Heart right ventricle (tissue), 16 donors: ENCODE measurements at regions not wholly inside any gene's neighbourhood (a gene's known extent, or its start where the extent isn't known, plus 50 kb on each side); places are given as distances from the start of the nearest gene placed in this dataset.
A peak's percentile ranks its signal among the peaks of the same experiment; 100 is the strongest.

Experiments
- ATAC-seq, 8 donors: fragments of 200-7000 bp; cut with Tn5 transposase; one replicate each; pipeline ENCODE4 v1.9.1; 2020; ENCODE audit warnings: mild to moderate bottlenecking in 8 of 8, moderate library complexity in 8 of 8, moderate number of reproducible peaks in 1 of 8
- DNase-seq, 2 donors: peaks; one replicate each; pipeline ENCODE4 v3.0.0-alpha.2; 2020
- H3K27ac ChIP-seq, 10 donors: fragments of 200-600 bp; sonication (generic) in 2 of 10; one replicate each; pipeline versions ENCODE4 v1.5.0 to v1.8.0; 2020 to 2022; ENCODE audit warnings: mild to moderate bottlenecking in 3 of 10
- H3K27me3 ChIP-seq, 7 donors: fragments of 200-600 bp; one replicate each; pipeline ENCODE4 v1.8.0; 2021 to 2022; ENCODE audit warnings: mild to moderate bottlenecking in 2 of 7
- H3K36me3 ChIP-seq, 9 donors: fragments of 200-600 bp; sonication (generic) in 1 of 9; one replicate each; pipeline versions ENCODE4 v1.5.0 to v1.8.0; 2020 to 2022; ENCODE audit warnings: mild to moderate bottlenecking in 2 of 9
- H3K4me1 ChIP-seq, 9 donors: fragments of 200-600 bp; sonication (generic) in 1 of 9; one replicate each; pipeline versions ENCODE4 v1.5.0 to v1.8.0; 2020 to 2022; ENCODE audit warnings: mild to moderate bottlenecking in 4 of 9
- H3K4me3 ChIP-seq, 10 donors: fragments of 200-600 bp; sonication (generic) in 2 of 10; one replicate each; pipeline versions ENCODE4 v1.5.0 to v1.8.0; 2020 to 2022; ENCODE audit warnings: mild to moderate bottlenecking in 7 of 10, moderate library complexity in 2 of 10
- H3K9me3 ChIP-seq, 11 donors: fragments of 200-600 bp in 10 of 11; sonication (generic) in 2 of 11; one replicate each; pipeline versions ENCODE4 v1.5.0 to v1.8.0; 2013 to 2022; ENCODE audit warnings: mild to moderate bottlenecking in 2 of 11, control low read depth in 1 of 11, moderate library complexity in 1 of 11
- WGBS, 2 donors: extraction: QIAGEN DNeasy Blood & Tissue Kit; methylation state at CpG; one replicate each; pipeline ENCODE4 v1.1.7; 2013; ENCODE audit warnings: inconsistent platforms in 1 of 2; 5-methylcytosine and 5-hydroxymethylcytosine counted together
- intact Hi-C, 10 donors: fragments of 100-400 bp; cut with DNase I; formaldehyde crosslinking; loops; one replicate each; pipeline versions ENCODE4 v1.11.1 to v1.14.2; 2022
- TF ChIP-seq, protein P1 (sequence below), 9 donors: fragments of 200-600 bp; sonication (generic) in 2 of 9; IDR thresholded peaks; one replicate each; pipeline versions ENCODE4 v1.5.0 to v1.8.0; 2021 to 2022; ENCODE audit warnings: antibody characterized with exemption in 9 of 9, mild to moderate bottlenecking in 5 of 9, moderate library complexity in 1 of 9
- donor health status: Arrhythmogenic right ventricular cardiomyopathy.
- donor health status: ischemic (EF 13 %, LVEDD 7.1; RV severe dilation, severe dysfunction).
- donor health status: healthy with polysubstance abuse.
- donor health status: DM: no; HTN: yes; CAD: no.
- donor health status: DM: no; HTN: no; CAD: no.
- donor health status: ischemic (EF 25% LVEDD 6.9; RV normal size, moderate dysfunction).
- donor health status: ischemic (EF 25% LVEDD 5.7; RV mildly dilated, moderate dysfunction).
- donor health status: healthy.
- donor health status: DM: yes; HTN: yes; CAD: no.
- donor health status: Ischemic cardiomyopathy.
- donor health status: ischemic (EF 35%, LVEDD 5.7; RV mildly dilated, moderate dysfunction).
- donor health status: nonischemic (EF 11% LVEDD 7.7; RV severe dilation, severe dysfunction).
- donor health status: DM: yes; HTN: yes; CAD: no.
- donor health status: PGD.
- donor health status: ischemic (EF 29% LVEDD 5.4; RV normal size, mild dysfunction).
- donor health status: nonischemic (EF 23%, LVEDD 6.1; RV moderate dilation, normal function).

DNA sequence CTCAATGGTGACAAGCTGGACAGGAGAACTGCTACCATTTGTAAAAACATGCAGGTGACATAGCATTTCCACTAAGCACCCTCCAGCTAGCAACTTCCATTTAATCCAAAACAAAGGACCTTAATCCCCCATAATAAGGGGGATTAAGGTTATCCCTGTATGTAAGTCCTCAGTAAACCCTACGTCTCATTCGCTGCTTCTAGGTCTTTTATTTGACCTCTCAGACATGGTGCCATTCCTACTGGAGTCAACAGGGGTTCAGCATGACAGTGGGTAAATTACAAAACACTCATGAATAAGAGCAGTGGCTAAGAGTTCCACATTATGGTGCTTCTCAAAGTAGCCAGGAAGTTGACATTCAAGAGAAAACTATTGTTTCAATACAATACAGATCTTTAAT, 121.8 kb upstream of the CAV2 start:
- intact Hi-C loops = no loop called here
- Histone ChIP-seq H3K4me1 (peaks cover 0 to 23% (median 14%) of the 10 kb centered on the region in 9 donors), H3K27ac (no peak overlapping the region), H3K9me3 (no peaks in the 10 kb centered on the region), H3K36me3 (no peaks in the 10 kb centered on the region), H3K4me3 (no peak overlapping the region), H3K27me3 (no peaks in the 10 kb centered on the region)
- TF ChIP-seq, protein P1, sequence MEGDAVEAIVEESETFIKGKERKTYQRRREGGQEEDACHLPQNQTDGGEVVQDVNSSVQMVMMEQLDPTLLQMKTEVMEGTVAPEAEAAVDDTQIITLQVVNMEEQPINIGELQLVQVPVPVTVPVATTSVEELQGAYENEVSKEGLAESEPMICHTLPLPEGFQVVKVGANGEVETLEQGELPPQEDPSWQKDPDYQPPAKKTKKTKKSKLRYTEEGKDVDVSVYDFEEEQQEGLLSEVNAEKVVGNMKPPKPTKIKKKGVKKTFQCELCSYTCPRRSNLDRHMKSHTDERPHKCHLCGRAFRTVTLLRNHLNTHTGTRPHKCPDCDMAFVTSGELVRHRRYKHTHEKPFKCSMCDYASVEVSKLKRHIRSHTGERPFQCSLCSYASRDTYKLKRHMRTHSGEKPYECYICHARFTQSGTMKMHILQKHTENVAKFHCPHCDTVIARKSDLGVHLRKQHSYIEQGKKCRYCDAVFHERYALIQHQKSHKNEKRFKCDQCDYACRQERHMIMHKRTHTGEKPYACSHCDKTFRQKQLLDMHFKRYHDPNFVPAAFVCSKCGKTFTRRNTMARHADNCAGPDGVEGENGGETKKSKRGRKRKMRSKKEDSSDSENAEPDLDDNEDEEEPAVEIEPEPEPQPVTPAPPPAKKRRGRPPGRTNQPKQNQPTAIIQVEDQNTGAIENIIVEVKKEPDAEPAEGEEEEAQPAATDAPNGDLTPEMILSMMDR (IDR thresholded peaks at IDR 0.05) = no peak
- ATAC-seq (no peak), DNase-seq (no peak)
- WGBS, 2 donors = 95 to 97% methylated on average over 2 of the region's 2 CpGs

DNA sequence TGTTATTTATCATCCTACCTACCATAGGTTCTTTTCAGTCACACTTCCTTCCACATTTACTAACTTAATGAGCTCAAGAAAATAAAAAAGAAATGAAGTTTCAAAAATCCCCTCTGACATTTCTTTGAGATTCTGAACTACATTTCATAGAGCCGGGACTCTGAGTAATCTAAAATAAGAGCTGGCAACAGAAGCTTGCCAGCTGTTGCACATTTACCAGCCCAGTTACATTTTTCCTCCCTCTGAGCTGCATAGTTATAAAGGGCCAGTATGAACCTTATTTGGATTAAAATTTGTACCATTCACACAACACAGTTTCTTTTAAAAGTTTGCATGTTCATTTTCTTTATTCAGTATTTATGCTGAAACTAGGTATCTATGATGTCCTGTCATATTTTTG, 119.5 kb upstream of the CAV2 start:
- DNase-seq (no peak), ATAC-seq (peak in 5 of 8 donors; percentile 65 to 80 (median 68))
- Histone ChIP-seq H3K27me3 (no peaks in the 10 kb centered on the region), H3K36me3 (no peaks in the 10 kb centered on the region), H3K9me3 (no peaks in the 10 kb centered on the region), H3K4me1 (peaks cover 0 to 23% (median 14%) of the 10 kb centered on the region in 9 donors), H3K4me3 (no peak overlapping the region), H3K27ac (peak overlapping the region in 2 of 10 donors; percentile 27 to 30)
- WGBS, 2 donors = 12 to 18% methylated on average over 1 of the region's 1 CpG
- intact Hi-C loops = no loop called here
- TF ChIP-seq, protein P1 (IDR thresholded peaks at IDR 0.05) = no peak

DNA sequence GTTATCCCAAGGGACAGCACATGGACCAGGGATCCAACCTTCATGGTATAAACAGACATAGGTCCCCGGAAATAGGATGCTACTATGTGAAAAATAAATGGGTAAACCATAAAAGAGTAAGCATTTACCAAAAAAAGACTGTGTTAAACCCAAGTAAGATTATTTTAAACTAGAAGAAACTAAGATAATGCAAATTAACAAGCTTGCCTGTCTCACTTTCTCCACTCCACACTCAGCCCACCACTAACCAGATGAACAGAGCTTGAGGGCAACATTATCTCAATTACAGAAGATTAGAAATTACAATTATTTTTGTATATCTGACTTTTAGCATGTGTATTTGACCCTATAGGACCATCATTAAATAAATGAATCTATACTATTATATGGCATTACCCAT, 117.2 kb upstream of the CAV2 start:
- Histone ChIP-seq H3K27ac (no peak overlapping the region), H3K36me3 (no peaks in the 10 kb centered on the region), H3K9me3 (no peaks in the 10 kb centered on the region), H3K4me3 (no peak overlapping the region), H3K27me3 (no peaks in the 10 kb centered on the region), H3K4me1 (peaks cover 0 to 21% (median 14%) of the 10 kb centered on the region in 9 donors)
- intact Hi-C loops = no loop called here
- 88 to 98% methylated on average over 1 of the region's 1 CpG for WGBS, 2 donors
- no peak for ATAC-seq
- no peak for DNase-seq
- TF ChIP-seq, protein P1 (IDR thresholded peaks at IDR 0.05) = no peak

DNA sequence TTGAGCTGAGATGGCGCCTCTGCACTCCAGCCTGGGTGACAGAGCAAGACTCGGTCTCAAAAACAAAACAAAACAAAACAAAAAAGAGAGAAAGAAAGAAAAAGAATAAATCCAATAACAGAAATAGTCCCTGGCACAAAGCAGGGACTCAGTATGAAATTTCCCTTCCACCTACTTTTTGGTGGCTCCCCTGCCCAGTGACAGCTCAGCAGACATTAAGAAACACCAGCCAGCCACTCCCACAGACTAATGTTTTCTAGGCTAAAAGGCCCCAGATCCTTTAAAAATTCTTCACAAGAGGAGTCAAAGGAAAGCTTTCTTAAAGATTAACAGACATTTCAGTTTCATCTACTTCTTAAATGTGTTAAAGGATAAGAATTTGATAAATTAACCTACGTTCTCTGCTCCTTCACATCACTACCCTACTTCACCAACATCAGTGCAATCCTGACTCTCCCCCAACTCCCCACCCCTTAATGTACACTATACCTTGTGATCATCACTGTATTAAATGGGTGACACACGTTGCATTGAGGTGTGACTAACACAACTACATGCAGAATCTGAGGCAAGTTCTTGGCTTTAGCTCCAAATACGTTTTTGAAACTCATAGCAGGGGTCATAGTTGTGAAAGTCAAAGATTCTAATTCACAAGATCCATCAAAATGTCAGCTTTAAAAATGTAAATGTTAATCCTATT, 114.5 kb upstream of the CAV2 start:
- ATAC-seq = no peak
- Histone ChIP-seq H3K36me3 (no peaks in the 10 kb centered on the region), H3K4me1 (peaks cover 0 to 7% (median 6%) of the 10 kb centered on the region in 9 donors), H3K27ac (no peak overlapping the region), H3K4me3 (no peak overlapping the region), H3K9me3 (no peaks in the 10 kb centered on the region), H3K27me3 (no peaks in the 10 kb centered on the region)
- TF ChIP-seq, protein P1 (IDR thresholded peaks at IDR 0.05) = no peak
- 86 to 88% methylated on average over 5 of the region's 5 CpGs for WGBS, 2 donors
- no peak for DNase-seq
- intact Hi-C loops = no loop called here
